Fibroblast of villous mesenchyme (primary cell): ENCODE measurements at regions not wholly inside any gene's neighbourhood (a gene's known extent, or its start where the extent isn't known, plus 50 kb on each side); places are given as distances from the start of the nearest gene placed in this dataset.
"Not testable (repeated sequence)": the region's sequence is repeated elsewhere in the genome, so short reads cannot be mapped to it uniquely, and the experiment has no call there.

Experiments
- DNase-seq: peaks from one replicate; pipeline ENCODE4 v3.0.0-alpha.2; 2010; ENCODE audit warnings: low read depth
- H3K4me3 ChIP-seq: 2 replicates; pipeline ENCODE4 v1.5.1; 2011; ENCODE audit warnings: low read depth, mild to moderate bottlenecking, low read length
- CTCF ChIP-seq: IDR thresholded peaks from 2 replicates; pipeline ENCODE4 v1.5.1; 2012; ENCODE audit warnings: low read depth, mild to moderate bottlenecking, low read length; ENCODE audit not compliant: insufficient read depth

- no peak overlapping the region for H3K4me3 ChIP-seq
- DNase-seq, result no peak
- no peak for TF ChIP-seq CTCF
These were observed 183.2 kb downstream of the UXS1 start for GRCh38 chr2:106010818-106011355.

GRCh38 chr2:106009096-106009495 is 185.0 kb downstream of the UXS1 start:
- no peak overlapping the region for H3K4me3 ChIP-seq
- TF ChIP-seq CTCF, result no peak
- DNase-seq, result no peak

GRCh38 chr2:106004851-106005250 is 189.2 kb downstream of the UXS1 start:
- TF ChIP-seq CTCF, result no peak
- no peak for DNase-seq
- H3K4me3 ChIP-seq, result no peak overlapping the region

- DNase-seq, result no peak
- H3K4me3 ChIP-seq, result no peak overlapping the region
- no peak for TF ChIP-seq CTCF
These were observed 194.7 kb downstream of the UXS1 start for GRCh38 chr2:105999211-105999989.

- TF ChIP-seq CTCF, result no peak
- no peak overlapping the region for H3K4me3 ChIP-seq
- DNase-seq, result no peak
These were observed 196.4 kb downstream of the UXS1 start for GRCh38 chr2:105997711-105998110.

- TF ChIP-seq CTCF, result no peak
- no peak for DNase-seq
These were observed 203.5 kb downstream of the UXS1 start for GRCh38 chr2:105990624-105991023.

GRCh38 chr2:105989803-105990202 is 204.3 kb downstream of the UXS1 start:
- DNase-seq, result not testable (repeated sequence)

More at GRCh38 chr2:105990624-105991023, 203.5 kb downstream of the UXS1 start:
- H3K4me3 ChIP-seq, result no peak overlapping the region

More at GRCh38 chr2:105989803-105990202, 204.3 kb downstream of the UXS1 start:
- H3K4me3 ChIP-seq, result not testable (repeated sequence)
